GM12878 (cell line): ENCODE measurements at regions not wholly inside any gene's neighbourhood (a gene's known extent, or its start where the extent isn't known, plus 50 kb on each side); places are given as distances from the start of the nearest gene placed in this dataset.

Experiments
- CREB1 ChIP-seq: IDR thresholded peaks from 2 replicates; pipeline ENCODE4 v1.6.1; 2012; ENCODE audit warnings: low read depth, mild to moderate bottlenecking, inconsistent platforms
- GATAD2B ChIP-seq: fragments of 450-650 bp; conservative IDR thresholded peaks from 2 replicates; pipeline ENCODE4 v1.6.1; 2017; ENCODE audit warnings: low read depth, mild to moderate bottlenecking, moderate library complexity
- LARP7 ChIP-seq: fragments of 450-650 bp; IDR thresholded peaks from 2 replicates; pipeline ENCODE4 v1.6.1; 2017; ENCODE audit warnings: mild to moderate bottlenecking
- MTA2 ChIP-seq: fragments of 450-650 bp; IDR thresholded peaks from 2 replicates; pipeline ENCODE4 v1.6.1; 2016; ENCODE audit warnings: low read depth, mild to moderate bottlenecking, moderate library complexity
- MYB ChIP-seq: fragments of 150-350 bp; IDR thresholded peaks from 2 replicates; pipeline ENCODE4 v1.6.1; 2014; ENCODE audit warnings: mild to moderate bottlenecking, low read depth, low read length, borderline replicate concordance
- NBN ChIP-seq: fragments of 450-650 bp; IDR thresholded peaks from 2 replicates; pipeline ENCODE4 v1.6.1; 2016
- RAD21 ChIP-seq: IDR thresholded peaks from 2 replicates; pipeline ENCODE4 v1.6.1; 2011; ENCODE audit warnings: mild to moderate bottlenecking, low read depth, low read length, moderate library complexity; ENCODE audit not compliant: insufficient read depth
- SMC3 ChIP-seq: IDR thresholded peaks from 2 replicates; pipeline ENCODE4 v1.6.1; 2011; ENCODE audit warnings: low read length, improper control_type of control experiment, borderline replicate concordance
- SPI1 ChIP-seq: IDR thresholded peaks from 2 replicates; pipeline ENCODE4 v1.6.1; 2011; ENCODE audit warnings: low read depth, mild to moderate bottlenecking, low read length, moderate library complexity, borderline replicate concordance; ENCODE audit not compliant: insufficient read depth
- TF ChIP-seq, protein P1 (sequence below): IDR thresholded peaks from 2 replicates; pipeline ENCODE4 v1.6.1; 2012; ENCODE audit warnings: improper control_type of control experiment, low read depth, low read length; ENCODE audit not compliant: insufficient replicate concordance
- TF ChIP-seq, protein P2 (sequence below): fragments of 450-650 bp; IDR thresholded peaks from 2 replicates; pipeline ENCODE4 v1.6.1; 2016; ENCODE audit warnings: mild to moderate bottlenecking

DNA sequence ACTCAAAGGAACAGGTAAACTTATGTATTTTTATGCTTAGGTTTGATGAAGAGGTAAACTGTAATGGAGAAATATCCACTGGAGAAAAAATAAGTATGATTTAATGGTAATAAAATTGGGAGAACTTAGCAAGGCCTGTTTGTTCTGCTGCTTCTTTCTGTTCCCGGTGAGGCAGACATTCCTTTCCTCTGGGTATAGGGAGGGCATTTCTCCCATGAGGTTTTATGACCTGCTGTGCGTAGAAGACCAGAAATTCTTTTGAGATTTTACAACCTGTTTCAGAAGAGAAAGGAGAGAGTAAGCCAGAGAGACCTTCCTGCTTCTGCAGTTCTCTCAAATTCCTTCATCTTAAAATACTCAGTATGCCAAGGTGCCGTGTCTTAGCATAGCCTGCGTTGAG is 139.4 kb upstream of the RMST start (continued):
- TF ChIP-seq, protein P1, sequence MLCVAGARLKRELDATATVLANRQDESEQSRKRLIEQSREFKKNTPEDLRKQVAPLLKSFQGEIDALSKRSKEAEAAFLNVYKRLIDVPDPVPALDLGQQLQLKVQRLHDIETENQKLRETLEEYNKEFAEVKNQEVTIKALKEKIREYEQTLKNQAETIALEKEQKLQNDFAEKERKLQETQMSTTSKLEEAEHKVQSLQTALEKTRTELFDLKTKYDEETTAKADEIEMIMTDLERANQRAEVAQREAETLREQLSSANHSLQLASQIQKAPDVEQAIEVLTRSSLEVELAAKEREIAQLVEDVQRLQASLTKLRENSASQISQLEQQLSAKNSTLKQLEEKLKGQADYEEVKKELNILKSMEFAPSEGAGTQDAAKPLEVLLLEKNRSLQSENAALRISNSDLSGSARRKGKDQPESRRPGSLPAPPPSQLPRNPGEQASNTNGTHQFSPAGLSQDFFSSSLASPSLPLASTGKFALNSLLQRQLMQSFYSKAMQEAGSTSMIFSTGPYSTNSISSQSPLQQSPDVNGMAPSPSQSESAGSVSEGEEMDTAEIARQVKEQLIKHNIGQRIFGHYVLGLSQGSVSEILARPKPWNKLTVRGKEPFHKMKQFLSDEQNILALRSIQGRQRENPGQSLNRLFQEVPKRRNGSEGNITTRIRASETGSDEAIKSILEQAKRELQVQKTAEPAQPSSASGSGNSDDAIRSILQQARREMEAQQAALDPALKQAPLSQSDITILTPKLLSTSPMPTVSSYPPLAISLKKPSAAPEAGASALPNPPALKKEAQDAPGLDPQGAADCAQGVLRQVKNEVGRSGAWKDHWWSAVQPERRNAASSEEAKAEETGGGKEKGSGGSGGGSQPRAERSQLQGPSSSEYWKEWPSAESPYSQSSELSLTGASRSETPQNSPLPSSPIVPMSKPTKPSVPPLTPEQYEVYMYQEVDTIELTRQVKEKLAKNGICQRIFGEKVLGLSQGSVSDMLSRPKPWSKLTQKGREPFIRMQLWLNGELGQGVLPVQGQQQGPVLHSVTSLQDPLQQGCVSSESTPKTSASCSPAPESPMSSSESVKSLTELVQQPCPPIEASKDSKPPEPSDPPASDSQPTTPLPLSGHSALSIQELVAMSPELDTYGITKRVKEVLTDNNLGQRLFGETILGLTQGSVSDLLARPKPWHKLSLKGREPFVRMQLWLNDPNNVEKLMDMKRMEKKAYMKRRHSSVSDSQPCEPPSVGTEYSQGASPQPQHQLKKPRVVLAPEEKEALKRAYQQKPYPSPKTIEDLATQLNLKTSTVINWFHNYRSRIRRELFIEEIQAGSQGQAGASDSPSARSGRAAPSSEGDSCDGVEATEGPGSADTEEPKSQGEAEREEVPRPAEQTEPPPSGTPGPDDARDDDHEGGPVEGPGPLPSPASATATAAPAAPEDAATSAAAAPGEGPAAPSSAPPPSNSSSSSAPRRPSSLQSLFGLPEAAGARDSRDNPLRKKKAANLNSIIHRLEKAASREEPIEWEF, result no peak
- TF ChIP-seq RAD21 (no peak), SPI1 (no peak), NBN (no peak), CREB1 (no peak), SMC3 (no peak), MTA2 (no peak), GATAD2B (no peak), MYB (no peak), LARP7 (no peak)
- TF ChIP-seq, protein P2, sequence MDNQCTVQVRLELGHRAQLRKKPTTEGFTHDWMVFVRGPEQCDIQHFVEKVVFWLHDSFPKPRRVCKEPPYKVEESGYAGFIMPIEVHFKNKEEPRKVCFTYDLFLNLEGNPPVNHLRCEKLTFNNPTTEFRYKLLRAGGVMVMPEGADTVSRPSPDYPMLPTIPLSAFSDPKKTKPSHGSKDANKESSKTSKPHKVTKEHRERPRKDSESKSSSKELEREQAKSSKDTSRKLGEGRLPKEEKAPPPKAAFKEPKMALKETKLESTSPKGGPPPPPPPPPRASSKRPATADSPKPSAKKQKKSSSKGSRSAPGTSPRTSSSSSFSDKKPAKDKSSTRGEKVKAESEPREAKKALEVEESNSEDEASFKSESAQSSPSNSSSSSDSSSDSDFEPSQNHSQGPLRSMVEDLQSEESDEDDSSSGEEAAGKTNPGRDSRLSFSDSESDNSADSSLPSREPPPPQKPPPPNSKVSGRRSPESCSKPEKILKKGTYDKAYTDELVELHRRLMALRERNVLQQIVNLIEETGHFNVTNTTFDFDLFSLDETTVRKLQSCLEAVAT, result no peak
